HG03521 (cell line): ENCODE measurements at regions not wholly inside any gene's neighbourhood (a gene's known extent, or its start where the extent isn't known, plus 50 kb on each side); places are given as distances from the start of the nearest gene placed in this dataset.
"Not testable (repeated sequence)": the region's sequence is repeated elsewhere in the genome, so short reads cannot be mapped to it uniquely, and the experiment has no call there.

ENCODE experiments used
- ATAC-seq: cut with Tn5 transposase; IDR thresholded peaks from one replicate; pipeline ENCODE4 v1.9.1; 2021; ENCODE audit warnings: mild to moderate bottlenecking, moderate library complexity; ENCODE audit not compliant: unreplicated experiment

DNA sequence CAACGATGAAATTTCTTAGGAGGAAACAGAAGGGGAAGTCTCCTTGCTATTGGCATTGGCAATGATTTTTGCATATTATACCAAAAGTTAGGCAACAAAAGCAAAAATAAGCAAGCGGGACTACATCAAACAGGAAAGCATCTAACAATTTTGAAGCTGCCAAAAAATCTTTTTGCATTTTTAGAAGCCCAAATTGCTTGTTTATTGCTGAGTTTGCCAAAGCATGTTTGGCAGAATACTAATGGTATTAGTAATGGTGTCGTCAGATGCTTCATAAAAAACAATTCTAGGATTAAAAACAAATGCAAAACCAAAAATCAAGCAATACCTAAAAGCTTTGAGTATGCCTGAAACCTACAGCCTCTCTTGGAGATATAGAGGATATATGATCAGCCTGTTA lies 80.0 kb downstream of the GALR1 start:
- ATAC-seq = no peak

DNA sequence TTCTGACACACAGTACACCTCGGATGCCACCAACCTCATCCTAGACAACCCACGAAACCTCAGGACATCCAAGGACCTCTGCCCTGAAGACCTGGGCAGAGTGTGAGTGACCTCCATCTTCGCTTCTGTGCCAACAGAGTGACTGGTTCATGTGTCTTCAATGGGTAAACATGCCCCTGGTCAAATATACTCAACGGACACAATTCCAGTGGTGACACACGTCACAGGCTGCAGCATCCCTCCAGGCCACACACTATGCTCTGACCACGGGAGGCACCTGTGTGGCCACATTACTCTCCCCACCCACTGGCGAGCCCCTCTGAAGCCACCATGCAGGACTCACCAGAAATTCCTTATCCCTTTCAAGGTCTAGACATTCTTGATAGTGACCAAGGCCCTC lies 85.2 kb downstream of the GALR1 start:
- no peak for ATAC-seq

DNA sequence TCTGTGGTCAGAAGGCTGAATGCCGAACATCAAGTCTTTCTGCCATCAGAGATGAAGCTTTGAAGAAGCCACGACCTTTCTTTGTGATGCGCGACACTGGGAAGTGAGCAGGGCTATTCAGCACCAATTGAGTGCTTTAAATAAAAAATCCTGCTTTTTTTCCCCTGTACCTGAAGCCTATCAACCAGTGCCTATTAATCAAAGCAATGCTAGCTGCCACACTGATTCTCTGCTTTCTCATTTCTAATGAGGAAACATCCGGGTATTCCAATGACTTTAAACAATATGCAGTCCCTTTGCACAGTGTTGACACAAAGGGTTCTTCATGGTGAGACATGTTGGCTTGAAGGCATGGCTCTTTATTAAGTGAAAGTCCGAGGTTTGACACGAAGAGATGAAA lies 88.0 kb downstream of the GALR1 start:
- ATAC-seq = no peak

DNA sequence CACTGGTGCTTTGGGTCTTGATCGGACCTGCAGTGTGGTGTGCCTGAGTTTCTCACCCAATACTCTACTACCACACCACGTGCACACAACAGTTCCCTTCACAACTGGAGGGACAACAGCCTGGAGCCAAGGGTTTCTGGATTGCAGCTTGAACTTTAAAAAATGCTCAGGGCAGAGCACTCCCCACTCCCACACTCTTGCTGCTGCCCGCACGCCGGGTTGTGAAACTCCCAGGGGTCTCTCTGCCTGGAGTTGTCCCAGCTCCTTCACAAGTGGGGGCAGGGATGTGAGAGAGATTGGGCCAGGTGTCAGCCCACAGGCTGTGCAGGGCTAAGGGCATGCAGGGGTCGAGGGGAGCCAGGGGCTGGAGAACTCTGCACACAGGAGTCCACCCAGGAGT lies 89.4 kb downstream of the GALR1 start:
- ATAC-seq = no peak

DNA sequence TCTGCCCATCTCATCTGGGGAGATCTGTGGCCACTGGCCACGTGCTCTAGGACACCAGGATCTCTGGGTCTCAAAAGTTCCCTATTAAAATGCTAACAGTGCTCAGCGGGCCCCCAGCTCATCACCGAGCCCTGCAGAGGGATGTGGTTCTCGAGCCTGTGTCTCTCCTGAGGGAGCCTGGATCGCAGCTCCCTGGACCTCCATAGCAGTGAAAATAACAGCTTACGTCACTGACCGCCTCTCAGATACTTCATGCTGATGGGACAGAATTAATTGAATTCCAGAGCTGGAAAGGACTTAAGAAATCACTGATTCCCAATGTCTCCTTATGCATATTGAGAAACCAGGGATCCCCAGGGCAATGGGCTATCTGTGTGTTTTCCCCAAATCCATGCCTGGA lies 90.0 kb downstream of the GALR1 start:
- ATAC-seq = no peak

DNA sequence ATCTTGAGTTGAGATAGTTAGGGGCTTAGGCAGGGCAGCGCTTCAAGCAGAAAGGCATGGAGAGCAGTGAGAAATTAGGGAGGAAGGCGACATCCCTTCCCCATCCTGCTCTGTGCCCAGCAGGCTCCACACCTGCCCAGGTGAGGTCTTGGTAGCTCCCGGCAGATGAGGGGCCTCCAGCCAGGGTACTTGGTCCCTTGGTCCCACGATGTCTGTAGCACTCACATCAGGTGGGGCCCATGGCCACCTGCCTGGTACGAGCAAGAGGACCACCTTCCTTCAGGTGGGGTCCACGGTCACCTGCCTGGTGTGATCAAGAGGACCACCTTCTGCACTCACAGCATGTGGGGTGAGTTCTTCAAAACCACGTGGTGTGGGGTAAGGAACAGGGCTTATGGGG lies 91.2 kb downstream of the GALR1 start:
- ATAC-seq = no peak

DNA sequence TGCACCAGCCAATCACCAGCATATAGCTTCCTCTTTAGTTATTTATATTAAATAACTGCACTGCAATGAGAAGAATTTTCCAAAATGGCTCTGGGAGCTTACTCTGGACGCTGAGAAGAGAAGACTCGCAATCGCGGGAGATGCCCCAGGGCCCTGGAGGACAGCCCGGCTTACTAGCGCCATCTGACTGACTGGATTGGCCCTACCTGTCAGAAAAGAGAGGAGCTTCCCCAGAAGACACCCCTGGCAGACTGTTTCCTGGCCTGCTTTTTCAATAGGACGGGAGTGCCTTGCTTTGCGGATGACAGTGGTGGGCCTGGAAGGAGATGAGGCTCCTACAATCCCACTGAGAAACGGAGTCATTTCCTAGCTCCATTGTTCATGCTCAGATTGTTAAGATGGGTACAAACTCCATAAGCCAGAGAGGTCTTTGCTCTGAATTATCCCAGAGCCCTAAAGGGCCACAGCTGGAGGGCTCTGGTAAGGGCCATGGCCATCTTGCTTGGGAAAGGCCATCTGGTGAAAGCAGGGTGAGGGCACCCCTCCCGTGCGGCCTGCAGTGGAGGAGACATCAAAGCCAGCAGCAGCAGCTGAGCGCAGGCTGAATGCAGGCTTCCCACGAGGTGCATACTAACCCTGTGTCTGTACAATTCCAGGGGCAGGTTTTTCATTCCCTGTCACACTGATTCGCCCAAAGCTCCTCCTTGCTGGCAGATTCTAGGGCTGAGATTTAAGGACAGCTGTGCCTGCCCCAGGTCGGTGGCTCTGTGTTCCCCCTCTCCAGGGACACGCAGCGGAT lies 92.1 kb downstream of the GALR1 start:
- no peak for ATAC-seq

DNA sequence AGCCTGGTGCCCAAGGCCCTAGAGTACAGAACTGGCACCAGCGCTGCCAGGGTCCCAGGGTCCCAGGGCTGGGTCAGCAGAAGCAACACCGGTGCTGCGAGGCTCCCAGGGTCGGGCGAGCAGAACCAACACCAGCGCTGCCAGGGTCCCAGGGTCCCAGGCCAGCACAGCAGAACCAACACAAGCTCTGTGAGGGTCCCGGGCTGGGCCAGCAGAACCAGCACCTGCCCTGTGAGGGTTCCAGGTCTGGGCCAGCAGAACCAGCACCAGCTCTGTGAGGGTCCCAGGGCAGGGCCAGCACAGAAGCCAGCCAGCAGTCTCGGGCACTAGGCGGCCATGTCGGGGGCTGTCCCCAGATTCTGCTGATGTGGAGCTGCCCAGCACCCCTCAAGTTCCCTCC lies 93.1 kb downstream of the GALR1 start:
- no peak for ATAC-seq

DNA sequence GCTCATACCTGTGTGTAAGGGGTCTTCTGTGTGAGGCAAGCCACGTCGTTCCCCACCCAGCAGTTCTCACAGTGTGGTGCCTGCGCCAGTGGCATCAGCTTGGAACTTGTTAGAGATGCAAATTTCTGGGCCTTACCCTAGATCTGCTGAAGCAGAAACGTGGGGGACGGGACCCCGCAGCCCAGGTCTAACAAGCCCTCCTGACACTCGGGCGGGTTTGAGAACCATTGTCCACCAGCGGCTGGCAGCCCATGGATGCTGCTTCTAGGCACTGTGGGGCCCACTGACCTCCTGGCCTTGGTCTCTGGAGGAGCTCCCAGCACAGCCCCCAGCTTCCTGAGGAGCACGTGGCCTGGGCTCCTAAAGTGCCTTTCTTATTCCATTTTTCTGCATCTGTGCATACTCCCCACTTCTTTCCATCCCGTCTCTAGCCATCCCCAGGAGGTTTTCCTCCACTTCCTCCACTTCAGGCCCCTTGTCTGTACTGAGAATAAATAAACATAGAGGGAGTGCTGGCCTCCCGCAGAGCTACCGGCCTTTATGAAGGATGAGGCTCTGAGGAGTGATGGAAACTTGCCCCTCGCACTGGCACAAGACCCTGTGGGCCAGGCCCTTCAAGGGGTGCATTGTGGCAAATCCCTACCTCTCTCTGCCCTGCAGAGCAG lies 94.3 kb downstream of the GALR1 start:
- ATAC-seq = no peak

DNA sequence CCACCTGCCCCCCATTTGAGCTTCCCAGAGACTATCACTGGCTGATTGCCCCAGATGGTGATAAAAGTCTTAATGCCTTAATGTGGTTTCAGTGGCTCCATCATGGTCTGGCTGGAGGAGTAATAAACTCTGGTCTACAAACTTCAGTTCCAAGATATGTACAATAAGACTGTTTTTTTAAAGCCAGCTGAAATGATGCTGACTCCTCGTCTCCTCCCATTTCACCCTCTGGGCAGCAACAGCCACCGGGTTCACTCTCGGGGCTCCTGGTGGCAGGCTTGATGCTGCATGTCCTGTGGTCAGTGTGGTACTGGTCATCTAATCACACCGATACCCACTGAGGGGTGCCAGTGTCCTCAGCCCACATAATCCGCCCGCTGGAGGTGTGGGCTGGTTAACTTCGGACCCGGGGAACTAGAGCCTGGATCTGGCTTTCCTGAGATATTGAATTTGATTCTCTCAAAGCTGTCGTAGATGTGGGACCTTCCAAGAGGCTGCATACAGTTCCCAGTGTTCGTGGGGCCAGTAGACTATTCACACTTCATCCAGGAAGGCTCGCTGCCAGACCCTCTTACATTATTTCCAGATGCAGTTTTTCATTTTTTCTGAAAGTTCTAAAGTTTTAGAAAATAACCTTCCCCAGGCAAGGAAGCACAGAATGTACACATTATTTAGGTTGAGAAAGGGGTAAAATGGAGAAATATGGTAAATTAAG lies 95.3 kb downstream of the GALR1 start:
- no peak for ATAC-seq

DNA sequence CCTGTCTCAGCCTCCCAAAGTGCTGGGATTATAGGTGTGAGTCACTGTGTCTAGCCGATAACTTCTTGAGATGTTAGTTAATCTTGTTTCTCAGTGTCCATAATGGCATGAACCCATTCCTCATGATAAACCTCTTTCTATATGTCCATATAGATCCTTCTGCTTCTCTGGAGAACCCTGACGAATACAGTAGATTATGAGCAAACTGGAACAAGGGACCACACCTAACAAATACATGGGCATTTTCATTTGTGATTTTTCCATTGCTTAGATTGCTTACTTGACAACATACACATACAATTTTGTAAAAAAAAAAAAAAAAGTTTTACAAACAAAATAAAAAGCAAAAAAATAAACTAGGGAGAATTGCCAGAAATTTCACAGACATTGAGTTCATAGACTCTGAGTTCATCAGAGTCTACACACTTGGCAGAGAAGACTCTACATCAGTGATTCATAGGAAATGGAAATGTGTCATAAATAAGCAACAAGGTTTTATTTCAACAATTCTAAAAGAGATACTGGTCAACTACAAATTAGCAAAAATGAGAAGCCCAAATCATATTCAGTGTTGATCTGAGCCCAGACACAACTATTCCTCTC lies 96.7 kb downstream of the GALR1 start:
- no peak for ATAC-seq

DNA sequence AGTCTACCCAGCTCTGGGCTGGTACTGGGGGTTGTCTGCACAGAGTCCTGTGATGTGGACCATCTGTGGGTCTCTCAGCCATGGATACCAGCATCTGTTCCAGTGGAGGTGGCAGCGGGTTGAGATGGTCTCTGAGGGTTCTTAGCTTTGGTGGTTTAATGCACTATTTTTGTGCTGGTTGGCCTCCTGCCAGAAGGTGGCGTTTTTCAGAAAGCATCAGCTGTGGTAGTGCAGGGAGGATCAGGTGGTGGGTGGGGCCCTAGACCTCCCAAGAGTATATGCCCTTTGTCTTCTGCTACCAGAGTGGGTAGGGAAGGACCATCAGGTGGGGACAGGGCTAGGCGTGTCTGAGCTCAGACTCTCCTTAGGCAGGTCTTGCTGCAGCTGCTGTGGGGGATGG lies 103.7 kb downstream of the GALR1 start:
- ATAC-seq = not testable (repeated sequence)

DNA sequence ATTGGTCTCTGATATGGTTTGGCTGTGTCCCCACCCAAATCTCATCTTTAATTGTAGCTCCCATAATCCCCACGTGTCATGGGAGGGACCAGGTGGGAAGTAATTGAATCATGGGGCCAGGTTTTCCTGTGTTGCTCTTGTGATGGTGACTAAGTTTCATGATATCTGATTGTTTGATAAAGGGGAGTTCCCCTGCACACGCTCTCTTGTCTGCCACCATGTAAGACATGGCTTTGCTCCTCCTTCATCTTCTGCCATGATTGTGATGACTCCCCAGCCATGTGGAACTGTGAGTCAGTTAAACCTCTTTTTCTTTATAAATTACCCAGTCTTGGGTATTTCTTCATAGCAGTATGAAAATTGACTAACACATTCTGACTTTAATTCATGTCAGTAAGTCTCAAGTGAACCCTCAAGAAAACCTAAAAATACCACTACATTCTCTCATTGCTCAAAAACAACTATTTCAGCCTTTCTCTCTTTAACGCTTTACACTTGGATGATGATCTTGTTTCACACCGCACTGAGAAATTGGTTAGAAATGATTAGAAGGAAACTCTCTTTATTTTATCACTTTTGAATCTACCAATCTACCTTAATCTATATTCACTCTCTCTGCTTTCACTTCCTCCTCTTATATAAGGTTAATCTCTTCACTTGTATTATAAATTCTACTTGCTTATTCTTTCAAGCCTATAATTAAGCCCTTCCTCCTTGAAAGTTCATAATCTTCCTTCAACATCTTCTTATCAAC lies 110.1 kb downstream of the GALR1 start:
- ATAC-seq = no peak

DNA sequence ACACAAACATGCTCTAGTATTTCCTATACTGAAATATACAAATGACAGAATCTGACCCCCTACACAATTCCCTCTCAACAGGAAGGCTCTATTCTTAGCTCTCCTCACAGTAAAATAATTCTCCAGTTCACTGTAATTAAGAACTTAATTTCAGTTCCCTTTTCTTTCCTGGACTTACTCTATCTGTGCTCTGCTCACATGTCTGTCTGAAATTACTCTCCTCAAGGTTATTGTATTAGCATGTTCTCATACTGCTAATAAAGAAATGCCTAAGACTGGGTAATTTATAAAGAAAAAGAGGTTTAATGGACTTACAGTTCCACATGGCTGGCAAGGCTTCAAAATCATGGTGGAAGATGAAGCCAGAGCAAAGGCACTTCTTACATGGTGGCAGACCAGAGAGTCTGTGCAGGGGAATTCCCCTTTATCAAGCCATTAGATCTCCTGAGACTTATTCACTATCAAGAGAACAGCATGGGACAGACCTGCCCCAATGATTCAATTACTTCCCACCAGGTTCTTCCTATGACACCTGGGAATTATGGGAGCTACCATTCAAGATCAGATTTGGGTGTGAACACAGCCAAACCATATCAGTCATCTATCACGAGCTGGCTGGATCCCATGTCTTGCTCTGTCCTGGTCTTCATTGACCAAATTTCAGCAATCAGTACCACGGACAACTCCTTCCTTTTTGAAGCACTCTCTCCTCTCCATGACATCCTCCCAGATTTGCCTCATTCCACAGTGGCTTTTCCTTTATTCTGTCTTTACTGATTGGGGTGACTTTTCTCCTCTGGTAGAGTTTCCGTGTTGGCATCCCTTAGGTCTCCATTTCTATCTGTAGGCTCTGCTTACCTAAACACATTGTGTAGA lies 110.9 kb downstream of the GALR1 start:
- ATAC-seq = no peak

DNA sequence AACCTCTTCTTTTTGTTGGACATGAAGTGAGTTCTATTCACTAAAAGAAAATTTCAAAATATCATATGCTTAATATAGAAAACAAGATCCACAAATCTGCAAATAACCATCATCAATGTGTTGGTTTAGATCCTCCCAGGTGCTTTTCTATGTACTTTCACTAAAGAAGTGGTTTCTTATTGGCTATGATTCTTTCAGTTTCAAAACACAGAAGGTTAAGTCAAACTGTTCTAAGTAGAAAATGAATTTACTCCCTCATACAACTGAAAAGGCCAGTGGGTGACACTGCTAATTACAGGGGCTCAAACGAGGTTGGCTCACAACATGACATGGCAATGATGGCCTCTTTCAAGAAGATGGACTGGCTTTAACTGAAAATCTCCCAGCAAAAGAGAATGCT lies 111.7 kb downstream of the GALR1 start:
- ATAC-seq = no peak

DNA sequence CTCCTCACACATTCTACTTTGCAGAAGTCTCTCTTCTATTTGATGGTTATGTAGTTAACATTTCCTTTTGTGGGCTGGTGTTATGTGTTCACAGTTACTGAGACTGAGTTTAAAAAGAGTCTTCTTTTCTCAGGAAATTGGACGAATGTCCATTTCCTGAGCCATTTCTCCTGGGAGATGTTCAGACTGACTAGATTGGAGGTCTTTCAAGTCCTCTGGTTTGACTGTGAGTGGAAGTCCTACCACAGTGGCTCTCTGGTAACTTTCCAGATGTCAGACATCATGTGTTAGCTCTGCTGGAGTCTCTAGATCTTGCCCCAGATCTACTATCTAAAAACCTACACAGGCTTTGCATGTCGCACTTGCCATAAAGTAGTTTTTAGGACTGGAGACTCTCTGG lies 116.0 kb downstream of the GALR1 start:
- ATAC-seq = no peak

DNA sequence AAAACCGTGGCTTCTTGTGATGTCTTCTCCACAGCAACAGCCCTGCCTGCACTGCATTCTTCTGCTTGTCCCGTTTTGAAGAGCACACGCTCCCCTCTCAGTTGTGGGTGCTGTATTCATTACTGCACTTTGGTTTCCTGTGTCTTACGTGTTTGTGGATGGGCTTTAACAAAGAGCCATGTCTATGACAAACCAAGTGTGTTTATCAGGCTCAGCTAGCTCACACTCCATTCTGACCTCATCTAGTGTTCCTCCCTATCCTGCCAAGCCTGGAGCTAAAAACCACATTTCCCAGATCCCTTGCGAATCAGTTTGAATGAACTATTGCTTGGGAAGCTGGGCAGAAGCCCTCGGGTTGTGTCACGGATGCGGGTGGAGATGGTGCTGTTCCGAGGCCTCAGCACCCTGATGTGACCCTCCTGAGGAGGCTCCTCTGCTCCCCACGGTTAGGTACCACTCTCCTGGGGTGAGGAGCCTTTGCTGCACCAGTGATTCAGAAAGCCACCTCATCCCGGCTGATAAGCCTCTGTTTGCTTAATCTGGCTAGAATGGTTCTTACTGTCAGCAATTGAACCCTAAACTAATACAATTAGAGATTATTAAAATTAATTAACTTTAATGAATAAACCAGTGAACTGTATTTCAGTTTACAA lies 116.5 kb downstream of the GALR1 start:
- ATAC-seq = no peak

DNA sequence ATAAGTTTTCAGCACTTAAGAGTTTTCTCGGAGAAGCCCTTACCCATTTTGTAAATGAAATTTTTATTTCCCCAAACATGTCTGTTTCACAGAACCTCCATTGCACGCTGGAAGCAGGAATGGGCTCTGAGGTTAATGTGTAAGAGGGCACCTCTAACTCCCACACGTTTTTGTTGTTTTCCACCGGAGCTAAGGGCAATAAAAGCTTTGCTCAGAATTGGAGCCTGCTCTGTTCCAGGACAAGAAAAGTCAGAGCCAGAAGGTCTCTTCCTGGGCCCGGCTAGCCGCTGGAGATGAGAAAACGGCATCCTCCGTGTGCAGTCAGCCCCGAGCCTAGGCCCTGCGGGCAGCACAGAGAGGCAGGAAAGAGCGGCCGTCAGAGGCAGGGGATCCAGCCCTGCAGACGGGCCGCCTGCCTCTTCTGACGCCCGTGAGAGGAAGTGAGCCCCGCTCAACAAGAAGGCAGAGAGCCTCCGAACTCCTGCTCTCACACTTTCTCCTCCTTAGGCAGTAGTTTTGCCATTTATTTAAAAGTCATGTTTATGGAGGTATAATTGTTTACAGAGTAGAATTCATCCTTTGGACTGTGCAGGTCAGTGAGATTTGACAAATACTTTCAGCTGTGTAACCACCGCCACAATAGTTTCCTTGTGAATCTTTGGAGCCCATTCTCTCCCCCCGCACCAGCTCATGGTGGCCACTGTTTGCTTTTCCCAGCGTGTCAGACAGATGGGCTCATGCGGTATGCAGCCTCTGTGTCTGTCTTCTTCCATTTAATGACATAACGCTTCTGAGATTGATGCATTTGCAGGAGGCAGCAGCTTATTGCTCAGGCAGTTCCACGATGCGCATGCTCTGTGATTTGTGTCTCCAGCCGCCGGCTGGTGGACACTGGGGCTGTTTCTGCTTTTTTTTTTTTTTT lies 117.3 kb downstream of the GALR1 start:
- ATAC-seq = no peak
